C4-2B (cell line): ENCODE measurements at regions not wholly inside any gene's neighbourhood (a gene's known extent, or its start where the extent isn't known, plus 50 kb on each side); places are given as distances from the start of the nearest gene placed in this dataset.

Source experiments
- CTCF ChIP-seq: fragments of 450-650 bp; conservative IDR thresholded peaks from 2 replicates; pipeline ENCODE4 v1.5.1; 2017; ENCODE audit warnings: mild to moderate bottlenecking
- ZFX ChIP-seq: fragments of 450-650 bp; IDR thresholded peaks from 2 replicates; pipeline ENCODE4 v1.6.1; 2017

DNA sequence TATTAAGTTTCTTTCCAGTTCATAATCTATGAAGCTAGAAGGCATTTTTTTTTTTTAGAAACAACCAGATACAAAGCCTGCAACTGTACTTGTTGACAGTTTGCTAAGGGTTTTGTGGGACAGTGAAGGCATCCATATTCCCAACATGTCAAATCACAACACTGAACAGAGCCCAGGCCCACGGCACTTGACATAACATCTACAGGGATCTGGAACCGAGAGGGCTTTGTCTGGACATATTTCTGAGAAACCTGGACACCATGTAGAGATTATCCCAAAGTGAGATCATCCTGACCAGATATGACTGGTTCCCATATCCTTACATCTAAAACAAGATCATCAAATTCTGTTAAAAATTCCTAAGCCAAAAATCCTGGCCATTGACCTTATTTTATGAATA, 336.3 kb downstream of the ACTL7B start:
- no peak for TF ChIP-seq CTCF
- TF ChIP-seq ZFX: no peak
